ENCODE measurements at regions not wholly inside any gene's neighbourhood (a gene's known extent, or its start where the extent isn't known, plus 50 kb on each side); places are given as distances from the start of the nearest gene placed in this dataset.
"Not testable (repeated sequence)": the region's sequence is repeated elsewhere in the genome, so short reads cannot be mapped to it uniquely, and the experiment has no call there.

DNA sequence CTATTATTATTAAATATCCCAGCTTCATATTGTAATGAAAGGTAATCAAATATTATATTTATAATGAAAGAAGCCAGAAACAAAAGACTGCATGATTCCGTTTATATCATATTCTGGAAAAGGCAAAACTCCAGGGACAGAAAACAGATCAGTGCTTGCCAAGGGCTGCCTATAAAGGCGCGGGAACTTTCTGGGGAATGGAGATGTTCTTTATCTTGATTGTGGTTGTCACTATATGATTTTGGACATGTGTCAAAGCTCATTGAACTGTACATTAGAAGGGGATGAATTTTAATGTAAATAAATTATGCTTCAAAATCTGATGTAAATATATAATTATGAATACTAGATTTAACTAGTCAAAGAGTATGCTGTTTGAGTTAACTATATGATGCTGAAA is 115.4 kb upstream of the KRAS start:
- 22% methylated on average over 2 of the region's 3 CpGs for WGBS (ENCODE audit: insufficient coverage)
- Histone ChIP-seq H3K4me3 (ENCODE audit: low read length) (no peak overlapping the region), H3K27me3 (ENCODE audit: control insufficient read depth, insufficient read depth, low read length) (no peaks in the 10 kb centered on the region), H3K9me3 (replicated peaks; ENCODE audit: control insufficient read depth, low read depth, low read length) (no peaks in the 10 kb centered on the region), H3K36me3 (ENCODE audit: control insufficient read depth, insufficient read depth, low read length) (no peaks in the 10 kb centered on the region), H3K4me1 (ENCODE audit: control insufficient read depth, insufficient read depth, low read length) (no peaks in the 10 kb centered on the region), H3K27ac (ENCODE audit: low read length) (no peak overlapping the region)
- DNase-seq: peak; percentile 53

DNA sequence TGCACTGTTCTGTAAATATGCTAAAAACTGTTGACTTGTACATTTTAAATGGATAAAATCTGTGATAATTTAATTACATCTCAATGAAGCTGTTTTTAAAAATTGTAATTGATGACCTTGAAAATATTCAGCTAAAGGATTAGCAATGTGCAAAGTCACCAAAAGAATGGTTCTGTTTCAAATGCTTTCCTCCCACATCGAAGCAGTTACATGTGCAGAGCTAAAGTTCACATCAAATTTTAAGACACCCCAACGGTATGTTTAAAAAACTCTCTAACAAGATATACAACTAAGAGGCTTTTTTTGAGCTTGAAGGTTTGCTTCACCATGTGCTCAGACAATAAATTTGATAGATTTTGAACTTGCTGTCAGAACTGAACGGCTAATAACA is 114.6 kb upstream of the KRAS start:
- Histone ChIP-seq H3K4me1 (ENCODE audit: control insufficient read depth, insufficient read depth, low read length) (no peaks in the 10 kb centered on the region), H3K36me3 (ENCODE audit: control insufficient read depth, insufficient read depth, low read length) (no peaks in the 10 kb centered on the region), H3K4me3 (ENCODE audit: low read length) (no peak overlapping the region), H3K27ac (ENCODE audit: low read length) (no peak overlapping the region), H3K9me3 (replicated peaks; ENCODE audit: control insufficient read depth, low read depth, low read length) (no peaks in the 10 kb centered on the region), H3K27me3 (ENCODE audit: control insufficient read depth, insufficient read depth, low read length) (no peaks in the 10 kb centered on the region)
- 20% methylated on average over 1 of the region's 3 CpGs for WGBS (ENCODE audit: insufficient coverage)
- DNase-seq: no peak

GRCh38 chr12:25364529-25365339 is 114.0 kb upstream of the KRAS start:
- no CpG with 5 or more reads among the region's 5 CpGs for WGBS (ENCODE audit: insufficient coverage)
- H3K4me1 ChIP-seq (ENCODE audit: control insufficient read depth, insufficient read depth, low read length): no peaks in the 10 kb centered on the region
- H3K4me3 ChIP-seq (ENCODE audit: low read length): no peak overlapping the region
- DNase-seq: no peak
- no peaks in the 10 kb centered on the region for H3K9me3 ChIP-seq (replicated peaks; ENCODE audit: control insufficient read depth, low read depth, low read length)
- H3K36me3 ChIP-seq (ENCODE audit: control insufficient read depth, insufficient read depth, low read length): no peaks in the 10 kb centered on the region
- no peak overlapping the region for H3K27ac ChIP-seq (ENCODE audit: low read length)
- H3K27me3 ChIP-seq (ENCODE audit: control insufficient read depth, insufficient read depth, low read length): no peaks in the 10 kb centered on the region

DNA sequence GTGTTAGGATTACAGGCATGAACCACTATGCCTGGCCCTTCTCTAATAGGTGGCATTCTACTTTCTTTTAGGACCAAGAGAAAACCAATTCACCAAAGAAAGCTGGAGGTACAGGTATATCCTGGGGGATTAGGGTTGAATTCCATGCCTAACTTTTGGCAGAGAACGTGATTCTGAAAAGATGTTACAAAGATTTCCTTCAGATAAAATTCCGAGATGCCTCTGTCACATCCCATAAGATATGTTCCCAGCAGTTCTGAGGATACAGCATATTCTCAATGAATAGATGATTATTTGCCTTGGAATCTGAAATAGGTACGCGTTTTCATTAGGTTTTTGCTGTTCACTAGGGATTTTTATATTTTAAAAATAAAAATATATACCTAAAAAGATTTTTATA is 111.9 kb upstream of the KRAS start:
- Histone ChIP-seq H3K9me3 (replicated peaks; ENCODE audit: control insufficient read depth, low read depth, low read length) (no peaks in the 10 kb centered on the region), H3K4me1 (ENCODE audit: control insufficient read depth, insufficient read depth, low read length) (no peaks in the 10 kb centered on the region), H3K4me3 (ENCODE audit: low read length) (no peak overlapping the region), H3K27ac (ENCODE audit: low read length) (no peak overlapping the region), H3K27me3 (ENCODE audit: control insufficient read depth, insufficient read depth, low read length) (no peaks in the 10 kb centered on the region), H3K36me3 (ENCODE audit: control insufficient read depth, insufficient read depth, low read length) (no peaks in the 10 kb centered on the region)
- DNase-seq: no peak
- WGBS (ENCODE audit: insufficient coverage): no CpG with 5 or more reads among the region's 4 CpGs

DNA sequence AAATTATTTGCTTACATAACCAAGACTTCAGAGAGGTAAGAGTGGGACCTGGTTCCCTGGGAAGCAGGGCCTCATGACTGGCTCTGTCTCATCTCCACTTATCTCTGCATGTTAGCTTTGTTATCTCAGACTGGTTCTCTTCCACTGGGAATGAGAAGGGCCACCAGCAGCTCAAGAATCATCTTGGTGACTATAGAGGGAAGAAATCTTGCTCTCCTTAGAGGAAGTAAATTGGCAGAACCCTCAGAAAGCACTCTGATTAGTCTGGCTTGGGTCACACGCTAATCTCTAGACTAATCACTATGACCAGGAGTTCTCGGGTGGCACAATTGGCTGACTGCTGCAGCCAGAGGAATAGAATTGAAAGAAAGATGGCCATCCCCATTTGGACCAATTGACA is 110.8 kb upstream of the KRAS start:
- H3K9me3 ChIP-seq (replicated peaks; ENCODE audit: control insufficient read depth, low read depth, low read length): no peaks in the 10 kb centered on the region
- no peak overlapping the region for H3K4me3 ChIP-seq (ENCODE audit: low read length)
- no peak overlapping the region for H3K27ac ChIP-seq (ENCODE audit: low read length)
- WGBS (ENCODE audit: insufficient coverage): no CpG with 5 or more reads among the region's 2 CpGs
- H3K4me1 ChIP-seq (ENCODE audit: control insufficient read depth, insufficient read depth, low read length): no peaks in the 10 kb centered on the region
- no peaks in the 10 kb centered on the region for H3K27me3 ChIP-seq (ENCODE audit: control insufficient read depth, insufficient read depth, low read length)
- no peak for DNase-seq
- no peaks in the 10 kb centered on the region for H3K36me3 ChIP-seq (ENCODE audit: control insufficient read depth, insufficient read depth, low read length)

- Histone ChIP-seq H3K9me3 (replicated peaks; ENCODE audit: control insufficient read depth, low read depth, low read length) (no peaks in the 10 kb centered on the region), H3K4me3 (ENCODE audit: low read length) (no peak overlapping the region), H3K27me3 (ENCODE audit: control insufficient read depth, insufficient read depth, low read length) (no peaks in the 10 kb centered on the region), H3K4me1 (ENCODE audit: control insufficient read depth, insufficient read depth, low read length) (no peaks in the 10 kb centered on the region), H3K36me3 (ENCODE audit: control insufficient read depth, insufficient read depth, low read length) (no peaks in the 10 kb centered on the region), H3K27ac (ENCODE audit: low read length) (no peak overlapping the region)
- WGBS (ENCODE audit: insufficient coverage): no CpG with 5 or more reads among the region's 2 CpGs
- no peak for DNase-seq
Measured at GRCh38 chr12:25357595-25357994, 106.9 kb upstream of the KRAS start.

GRCh38 chr12:25352942-25353341 is 102.2 kb upstream of the KRAS start:
- H3K27me3 ChIP-seq (ENCODE audit: control insufficient read depth, insufficient read depth, low read length); H3K27ac ChIP-seq (ENCODE audit: low read length); H3K9me3 ChIP-seq (replicated peaks; ENCODE audit: control insufficient read depth, low read depth, low read length); H3K4me1 ChIP-seq (ENCODE audit: control insufficient read depth, insufficient read depth, low read length); DNase-seq; H3K4me3 ChIP-seq (ENCODE audit: low read length); H3K36me3 ChIP-seq (ENCODE audit: control insufficient read depth, insufficient read depth, low read length): not testable (repeated sequence)
- WGBS (ENCODE audit: insufficient coverage): no CpG with 5 or more reads among the region's 2 CpGs

DNA sequence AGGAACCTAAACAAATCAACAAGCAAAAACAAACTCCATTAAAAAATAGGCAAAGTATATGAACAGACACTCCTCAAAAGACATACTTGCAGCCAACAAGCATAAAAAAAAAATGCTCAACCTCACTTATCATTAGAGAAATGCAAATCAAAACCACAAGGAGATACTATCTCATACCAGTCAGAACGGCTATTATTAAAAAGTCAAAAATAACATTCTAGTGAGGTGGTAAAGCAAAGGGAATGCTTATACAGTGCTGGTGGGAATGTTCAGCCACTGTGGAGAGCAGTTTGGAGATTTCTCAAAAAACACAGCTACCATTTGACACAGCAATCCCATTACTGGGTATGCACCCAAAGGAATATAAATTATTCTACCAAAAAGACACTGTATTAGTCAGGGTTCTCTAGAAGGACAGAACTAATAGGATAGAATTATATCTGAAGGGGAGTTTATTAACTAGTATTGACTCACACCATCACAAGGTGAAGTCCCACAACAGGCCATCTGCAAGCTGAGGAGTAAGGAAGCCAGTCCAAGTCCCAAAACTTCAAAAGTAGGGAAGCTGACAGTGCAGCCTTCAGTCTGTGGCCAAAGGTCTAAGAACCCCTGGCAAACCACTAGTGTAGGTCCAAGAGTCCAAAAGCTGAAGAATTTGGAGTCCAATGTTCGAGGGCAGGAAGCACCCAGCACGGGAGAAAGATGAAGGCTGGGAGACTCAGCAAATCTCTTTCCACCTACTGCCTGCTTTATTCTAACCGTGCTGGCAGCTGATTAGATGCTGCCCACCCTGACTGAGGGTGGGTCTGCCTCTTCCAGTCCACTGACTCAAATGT is 101.6 kb upstream of the KRAS start:
- Histone ChIP-seq H3K36me3 (ENCODE audit: control insufficient read depth, insufficient read depth, low read length) (no peaks in the 10 kb centered on the region), H3K27me3 (ENCODE audit: control insufficient read depth, insufficient read depth, low read length) (no peaks in the 10 kb centered on the region), H3K4me1 (ENCODE audit: control insufficient read depth, insufficient read depth, low read length) (no peaks in the 10 kb centered on the region), H3K9me3 (replicated peaks; ENCODE audit: control insufficient read depth, low read depth, low read length) (no peaks in the 10 kb centered on the region), H3K27ac (ENCODE audit: low read length) (no peak overlapping the region), H3K4me3 (ENCODE audit: low read length) (no peak overlapping the region)
- 95% methylated on average over 3 of the region's 4 CpGs for WGBS (ENCODE audit: insufficient coverage)
- no peak for DNase-seq

DNA sequence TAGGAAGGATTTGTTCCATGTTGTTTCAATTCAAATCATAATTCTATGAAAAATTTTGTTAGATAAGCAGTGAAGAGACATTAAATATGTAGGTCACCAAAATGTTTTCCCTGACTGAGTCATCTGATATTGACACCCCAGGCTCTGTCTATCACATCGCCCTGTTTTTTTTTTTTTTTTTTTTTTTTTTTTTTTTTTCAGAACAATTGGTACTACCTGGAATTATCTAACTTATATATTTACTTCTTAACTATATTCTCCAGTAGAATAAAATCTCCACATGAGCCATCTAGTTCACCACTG is 97.8 kb upstream of the KRAS start:
- H3K27ac ChIP-seq (ENCODE audit: low read length): no peak overlapping the region
- no peaks in the 10 kb centered on the region for H3K36me3 ChIP-seq (ENCODE audit: control insufficient read depth, insufficient read depth, low read length)
- H3K4me1 ChIP-seq (ENCODE audit: control insufficient read depth, insufficient read depth, low read length): no peaks in the 10 kb centered on the region
- H3K9me3 ChIP-seq (replicated peaks; ENCODE audit: control insufficient read depth, low read depth, low read length): no peaks in the 10 kb centered on the region
- no peaks in the 10 kb centered on the region for H3K27me3 ChIP-seq (ENCODE audit: control insufficient read depth, insufficient read depth, low read length)
- no peak for DNase-seq
- WGBS (ENCODE audit: insufficient coverage): no CpG with 5 or more reads among the region's 1 CpG
- no peak overlapping the region for H3K4me3 ChIP-seq (ENCODE audit: low read length)

GRCh38 chr12:25347716-25348592 is 97.2 kb upstream of the KRAS start:
- 37% methylated on average over 2 of the region's 4 CpGs for WGBS (ENCODE audit: insufficient coverage)

More at GRCh38 chr12:25347716-25348592, 97.2 kb upstream of the KRAS start:
- Histone ChIP-seq H3K27ac (ENCODE audit: low read length) (no peak overlapping the region), H3K27me3 (ENCODE audit: control insufficient read depth, insufficient read depth, low read length) (no peaks in the 10 kb centered on the region), H3K4me1 (ENCODE audit: control insufficient read depth, insufficient read depth, low read length) (no peaks in the 10 kb centered on the region), H3K36me3 (ENCODE audit: control insufficient read depth, insufficient read depth, low read length) (no peaks in the 10 kb centered on the region), H3K9me3 (replicated peaks; ENCODE audit: control insufficient read depth, low read depth, low read length) (no peaks in the 10 kb centered on the region), H3K4me3 (ENCODE audit: low read length) (no peak overlapping the region)
- DNase-seq: no peak
